Prostate gland (tissue), 2 donors: ENCODE measurements at regions not wholly inside any gene's neighbourhood (a gene's known extent, or its start where the extent isn't known, plus 50 kb on each side); places are given as distances from the start of the nearest gene placed in this dataset.

ENCODE experiments used
- DNase-seq: peaks from one replicate; pipeline ENCODE4 v3.0.0-alpha.2; 2019; ENCODE audit warnings: low spot score
- H3K27ac ChIP-seq, 2 donors: fragments of 200-600 bp; sonication (generic); 2 replicates each; pipeline ENCODE4 v1.5.1; 2017 to 2019
- H3K27me3 ChIP-seq: fragments of 200-600 bp; sonication (generic); replicated peaks from 2 replicates; pipeline ENCODE4 v1.5.1; 2019; ENCODE audit not compliant: insufficient read depth
- H3K36me3 ChIP-seq, 2 donors: fragments of 200-600 bp; sonication (generic); 1 replicate in 1 of 2; 2 replicates in 1 of 2; pipeline versions ENCODE4 v1.5.1 to v1.8.1; 2017 to 2019
- H3K4me1 ChIP-seq: fragments of 200-600 bp; sonication (generic); replicated peaks from 2 replicates; pipeline ENCODE4 v1.5.1; 2019
- H3K4me3 ChIP-seq, 2 donors: fragments of 200-600 bp; sonication (generic); 2 replicates each; pipeline ENCODE4 v1.5.1; 2017 to 2019
- H3K9me3 ChIP-seq: fragments of 200-600 bp; sonication (generic); 2 replicates; pipeline ENCODE4 v1.5.1; 2017
- CTCF ChIP-seq, 4 experiments: fragments of 200-600 bp in 2 of 4; fragments of 450-650 bp in 2 of 4; sonication (generic) in 2 of 4; IDR thresholded peaks; 1 replicate in 3 of 4; 2 replicates in 1 of 4; pipeline ENCODE4 v1.5.1; 2016 to 2019; ENCODE audit warnings: antibody characterized with exemption in 4 of 4, mild to moderate bottlenecking in 2 of 4, moderate library complexity in 2 of 4
- POLR2A ChIP-seq: fragments of 450-650 bp; IDR thresholded peaks from one replicate; pipeline ENCODE4 v1.6.1; 2016; ENCODE audit warnings: antibody characterized with exemption, mild to moderate bottlenecking
- POLR2AphosphoS5 ChIP-seq: sonication (generic); formaldehyde crosslinking; IDR thresholded peaks from one replicate; pipeline ENCODE4 v1.6.1; 2017; ENCODE audit warnings: antibody characterized with exemption
- WGBS: methylation state at CpG from one replicate; pipeline ENCODE4 v1.1.5; 2018; 5-methylcytosine and 5-hydroxymethylcytosine counted together
- intact Hi-C: fragments of 100-400 bp; cut with DNase I; formaldehyde crosslinking; loops from one replicate; pipeline ENCODE4 v1.14.2; 2022

- 62% methylated on average over 5 of the region's 5 CpGs for WGBS
- no peak overlapping the region for H3K27ac ChIP-seq
- intact Hi-C loops = no loop called here
- no peaks in the 10 kb centered on the region for H3K27me3 ChIP-seq
- H3K9me3 ChIP-seq = no peaks in the 10 kb centered on the region
- DNase-seq = no peak
- no peak overlapping the region for H3K4me3 ChIP-seq
- H3K4me1 ChIP-seq = no peaks in the 10 kb centered on the region
- no peak for TF ChIP-seq CTCF (IDR thresholded peaks at IDR 0.05)
- TF ChIP-seq POLR2AphosphoS5 = no peak
- TF ChIP-seq POLR2A = no peak
- no peaks in the 10 kb centered on the region for H3K36me3 ChIP-seq
These were observed 102.0 kb downstream of the HTR5A start for GRCh38 chr7:155172141-155172540.

GRCh38 chr7:155173905-155174304 is 103.8 kb downstream of the HTR5A start:
- intact Hi-C loops = no loop called here
- 82% methylated on average over 9 of the region's 9 CpGs for WGBS
- no peaks in the 10 kb centered on the region for H3K9me3 ChIP-seq
- no peaks in the 10 kb centered on the region for H3K36me3 ChIP-seq
- TF ChIP-seq POLR2AphosphoS5 (no peak), POLR2A (no peak), CTCF (IDR thresholded peaks at IDR 0.05) (no peak)
- DNase-seq = no peak
- no peaks in the 10 kb centered on the region for H3K27me3 ChIP-seq
- no peak overlapping the region for H3K27ac ChIP-seq
- H3K4me1 ChIP-seq = no peaks in the 10 kb centered on the region
- no peak overlapping the region for H3K4me3 ChIP-seq

- TF ChIP-seq POLR2AphosphoS5 = no peak
- no peak for TF ChIP-seq POLR2A
- TF ChIP-seq CTCF (IDR thresholded peaks at IDR 0.05) = no peak
- H3K27ac ChIP-seq = no peak overlapping the region
- 92% methylated on average over 2 of the region's 2 CpGs for WGBS
- H3K4me3 ChIP-seq = no peak overlapping the region
- H3K27me3 ChIP-seq = no peaks in the 10 kb centered on the region
- H3K36me3 ChIP-seq = no peaks in the 10 kb centered on the region
- H3K9me3 ChIP-seq = no peaks in the 10 kb centered on the region
- no peaks in the 10 kb centered on the region for H3K4me1 ChIP-seq
- DNase-seq = no peak
- intact Hi-C loops = no loop called here
These were observed 108.0 kb downstream of the HTR5A start for GRCh38 chr7:155178096-155178495.

GRCh38 chr7:155181768-155182167 is 111.6 kb downstream of the HTR5A start:
- H3K4me1 ChIP-seq = no peaks in the 10 kb centered on the region
- 81% methylated on average over 8 of the region's 8 CpGs for WGBS
- no peak for TF ChIP-seq POLR2A
- no peak for TF ChIP-seq CTCF (IDR thresholded peaks at IDR 0.05)
- TF ChIP-seq POLR2AphosphoS5 = no peak
- DNase-seq = no peak
- H3K4me3 ChIP-seq = no peak overlapping the region
- H3K9me3 ChIP-seq = peaks cover 7% of the 10 kb centered on the region
- H3K36me3 ChIP-seq = no peaks in the 10 kb centered on the region
- intact Hi-C loops = no loop called here
- H3K27ac ChIP-seq = no peak overlapping the region
- no peaks in the 10 kb centered on the region for H3K27me3 ChIP-seq

- H3K27ac ChIP-seq = no peak overlapping the region
- H3K36me3 ChIP-seq = no peaks in the 10 kb centered on the region
- no peak for DNase-seq
- intact Hi-C loops = no loop called here
- H3K27me3 ChIP-seq = no peaks in the 10 kb centered on the region
- no peak overlapping the region for H3K4me3 ChIP-seq
- 98% methylated on average over 8 of the region's 8 CpGs for WGBS
- no peaks in the 10 kb centered on the region for H3K4me1 ChIP-seq
- H3K9me3 ChIP-seq = peaks cover 7% of the 10 kb centered on the region
- TF ChIP-seq POLR2A (no peak), POLR2AphosphoS5 (no peak), CTCF (IDR thresholded peaks at IDR 0.05) (no peak)
These were observed 112.4 kb downstream of the HTR5A start for GRCh38 chr7:155182406-155182970.
